Peyer's patch (tissue), 4 donors: ENCODE measurements at regions not wholly inside any gene's neighbourhood (a gene's known extent, or its start where the extent isn't known, plus 50 kb on each side); places are given as distances from the start of the nearest gene placed in this dataset.

Experiments used
- DNase-seq, 3 donors: peaks; one replicate each; pipeline ENCODE4 v3.0.0-alpha.2; 2017 to 2019
- H3K27ac ChIP-seq, 4 donors: fragments of 200-600 bp; sonication (generic); one replicate each; pipeline ENCODE4 v1.5.1; 2016 to 2019
- H3K27me3 ChIP-seq, 2 donors: fragments of 200-600 bp; sonication (generic); one replicate each; pipeline ENCODE4 v1.5.1; 2019
- H3K36me3 ChIP-seq, 3 donors: fragments of 200-600 bp; sonication (generic); one replicate each; pipeline ENCODE4 v1.5.1; 2016 to 2019
- H3K4me1 ChIP-seq, 4 donors: fragments of 200-600 bp; sonication (generic); one replicate each; pipeline ENCODE4 v1.5.1; 2016 to 2019
- H3K4me3 ChIP-seq, 4 donors: fragments of 200-600 bp; sonication (generic); 1 replicate in 3 of 4; 2 replicates in 1 of 4; pipeline ENCODE4 v1.5.1; 2016 to 2019; ENCODE audit warnings: mild to moderate bottlenecking in 1 of 4
- H3K9me3 ChIP-seq, 4 donors: fragments of 200-600 bp; sonication (generic); one replicate each; pipeline ENCODE4 v1.5.1; 2016 to 2019; ENCODE audit warnings: mild to moderate bottlenecking in 1 of 4
- POLR2A ChIP-seq, 2 donors: fragments of 450-650 bp; IDR thresholded peaks; one replicate each; pipeline ENCODE4 v1.5.1; 2017; ENCODE audit warnings: antibody characterized with exemption in 2 of 2, mild to moderate bottlenecking in 2 of 2, moderate library complexity in 2 of 2
- TF ChIP-seq, protein P1 (sequence below), 6 experiments: fragments of 450-650 bp in 4 of 6; fragments of 200-600 bp in 2 of 6; sonication (generic) in 1 of 6; IDR thresholded peaks; one replicate each; pipeline ENCODE4 v1.5.1; 2017 to 2019; ENCODE audit warnings: antibody characterized with exemption in 6 of 6, mild to moderate bottlenecking in 3 of 6, moderate library complexity in 1 of 6

DNA sequence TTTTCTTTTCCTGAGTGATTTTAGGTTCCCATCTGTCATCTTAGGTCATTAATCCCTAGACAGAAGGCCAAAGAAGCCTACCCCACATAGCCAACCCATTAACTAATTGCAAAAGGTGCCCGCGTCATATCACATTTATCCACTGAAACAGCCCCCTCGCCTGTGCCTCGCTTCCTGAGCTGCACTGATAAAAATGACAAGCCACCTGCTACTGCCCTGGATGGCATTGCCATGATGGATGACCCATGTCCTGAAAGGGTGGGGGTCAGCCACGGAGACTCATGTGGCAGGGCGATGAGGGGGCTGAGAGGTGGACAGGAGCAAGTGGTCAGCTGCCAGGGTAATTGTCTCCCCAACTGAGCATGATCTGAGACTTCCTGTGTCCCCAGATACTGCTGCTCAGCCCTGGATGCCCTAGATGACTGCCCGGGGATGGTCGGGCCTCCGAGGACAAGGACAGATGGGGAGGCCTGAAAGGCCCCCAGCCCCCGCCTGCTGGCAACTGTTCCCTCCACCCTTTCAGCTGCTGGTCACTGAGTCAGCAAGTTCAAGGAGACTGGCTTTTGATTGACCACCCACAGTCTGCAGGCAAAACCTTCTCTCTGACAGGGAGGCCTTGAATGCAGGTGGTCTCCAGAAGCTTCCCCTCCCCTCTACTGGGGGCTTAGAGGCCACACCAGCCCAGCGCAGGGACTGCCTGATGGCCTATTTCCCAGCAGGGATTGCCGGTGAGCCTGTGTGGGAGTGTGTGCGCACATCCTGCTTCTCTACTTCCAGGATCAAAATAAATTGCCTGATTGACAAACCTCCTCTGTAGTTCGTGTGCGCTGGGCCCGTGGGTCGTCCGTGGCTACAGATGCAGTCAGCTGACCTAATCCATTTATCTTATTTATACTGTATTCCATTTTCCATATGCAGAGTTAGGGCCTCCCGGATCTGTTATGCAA, 496.3 kb downstream of the BCOR start:
- Histone ChIP-seq H3K27me3 (no peaks in the 10 kb centered on the region), H3K4me3 (no peak overlapping the region), H3K36me3 (no peaks in the 10 kb centered on the region), H3K4me1 (no peaks in the 10 kb centered on the region), H3K9me3 (no peaks in the 10 kb centered on the region), H3K27ac (no peak overlapping the region)
- no peak for TF ChIP-seq POLR2A (IDR thresholded peaks at IDR 0.05)
- TF ChIP-seq, protein P1, sequence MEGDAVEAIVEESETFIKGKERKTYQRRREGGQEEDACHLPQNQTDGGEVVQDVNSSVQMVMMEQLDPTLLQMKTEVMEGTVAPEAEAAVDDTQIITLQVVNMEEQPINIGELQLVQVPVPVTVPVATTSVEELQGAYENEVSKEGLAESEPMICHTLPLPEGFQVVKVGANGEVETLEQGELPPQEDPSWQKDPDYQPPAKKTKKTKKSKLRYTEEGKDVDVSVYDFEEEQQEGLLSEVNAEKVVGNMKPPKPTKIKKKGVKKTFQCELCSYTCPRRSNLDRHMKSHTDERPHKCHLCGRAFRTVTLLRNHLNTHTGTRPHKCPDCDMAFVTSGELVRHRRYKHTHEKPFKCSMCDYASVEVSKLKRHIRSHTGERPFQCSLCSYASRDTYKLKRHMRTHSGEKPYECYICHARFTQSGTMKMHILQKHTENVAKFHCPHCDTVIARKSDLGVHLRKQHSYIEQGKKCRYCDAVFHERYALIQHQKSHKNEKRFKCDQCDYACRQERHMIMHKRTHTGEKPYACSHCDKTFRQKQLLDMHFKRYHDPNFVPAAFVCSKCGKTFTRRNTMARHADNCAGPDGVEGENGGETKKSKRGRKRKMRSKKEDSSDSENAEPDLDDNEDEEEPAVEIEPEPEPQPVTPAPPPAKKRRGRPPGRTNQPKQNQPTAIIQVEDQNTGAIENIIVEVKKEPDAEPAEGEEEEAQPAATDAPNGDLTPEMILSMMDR (IDR thresholded peaks at IDR 0.05): no peak
- no peak for DNase-seq

DNA sequence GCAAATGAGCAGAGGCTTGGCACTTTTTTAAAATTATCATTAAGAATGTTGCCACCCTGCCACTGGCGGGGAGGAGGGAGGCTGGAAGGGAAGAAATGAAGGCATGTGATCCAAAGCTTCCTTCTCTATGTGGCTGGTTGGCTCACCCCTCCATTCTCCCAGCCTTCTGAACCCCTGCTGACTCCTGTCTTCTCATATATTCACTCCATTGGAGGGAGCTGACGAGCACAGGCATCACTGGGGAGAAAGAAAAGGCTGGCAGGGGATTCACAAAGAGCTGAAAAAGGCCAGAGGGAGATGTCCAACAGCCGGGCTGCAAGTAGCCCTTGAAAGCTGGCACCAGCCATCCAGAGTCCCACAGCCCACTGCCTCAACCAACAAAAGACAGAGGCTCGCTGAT, 495.6 kb downstream of the BCOR start:
- no peak overlapping the region for H3K4me3 ChIP-seq
- H3K27me3 ChIP-seq: no peaks in the 10 kb centered on the region
- H3K9me3 ChIP-seq: no peaks in the 10 kb centered on the region
- H3K4me1 ChIP-seq: no peaks in the 10 kb centered on the region
- TF ChIP-seq, protein P1 (IDR thresholded peaks at IDR 0.05): no peak
- TF ChIP-seq POLR2A (IDR thresholded peaks at IDR 0.05): no peak
- H3K27ac ChIP-seq: no peak overlapping the region
- no peaks in the 10 kb centered on the region for H3K36me3 ChIP-seq
- no peak for DNase-seq

DNA sequence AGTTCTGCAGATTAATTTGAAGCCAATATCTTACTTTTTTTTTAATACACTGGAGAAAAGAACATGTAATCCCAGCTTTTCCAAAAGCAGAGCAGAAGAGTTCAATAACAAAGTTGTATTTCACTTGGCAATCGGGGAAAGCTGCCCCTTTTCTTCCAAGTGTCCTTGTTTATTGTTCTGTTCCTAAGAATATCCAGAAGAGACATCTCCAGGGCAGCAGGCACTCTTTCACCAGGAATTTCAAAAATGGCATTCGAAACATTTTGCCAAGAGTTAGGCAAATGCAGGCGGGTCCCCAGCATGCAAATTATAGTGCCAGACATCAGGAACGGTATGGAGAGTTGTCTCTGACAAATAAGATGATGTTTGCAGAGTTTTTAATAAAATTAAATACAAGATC, 494.5 kb downstream of the BCOR start:
- Histone ChIP-seq H3K4me1 (no peaks in the 10 kb centered on the region), H3K36me3 (no peaks in the 10 kb centered on the region), H3K4me3 (no peak overlapping the region), H3K9me3 (no peaks in the 10 kb centered on the region), H3K27ac (no peak overlapping the region), H3K27me3 (no peaks in the 10 kb centered on the region)
- DNase-seq: no peak
- TF ChIP-seq POLR2A (IDR thresholded peaks at IDR 0.05): no peak
- TF ChIP-seq, protein P1 (IDR thresholded peaks at IDR 0.05): no peak

DNA sequence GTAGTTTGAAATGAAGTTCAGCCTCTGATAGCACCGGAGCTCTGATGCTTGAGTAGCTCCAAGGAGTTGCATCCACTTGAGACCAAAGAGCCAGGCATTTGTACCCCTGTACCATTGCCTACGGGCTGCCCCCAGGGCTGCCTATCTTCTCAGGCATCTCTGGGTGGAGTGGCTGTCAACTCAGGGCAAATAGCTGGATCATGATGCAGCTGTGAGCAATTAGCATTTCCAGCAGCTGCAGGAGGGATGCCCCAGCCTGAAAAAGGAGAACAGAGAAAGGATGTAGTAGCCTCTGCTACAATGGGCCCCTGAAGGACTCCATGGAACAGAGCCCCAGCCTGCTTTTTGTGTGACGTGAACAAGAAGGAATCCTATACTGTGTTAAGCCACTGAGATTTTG, 492.6 kb downstream of the BCOR start:
- Histone ChIP-seq H3K4me1 (no peaks in the 10 kb centered on the region), H3K36me3 (no peaks in the 10 kb centered on the region), H3K27ac (no peak overlapping the region), H3K4me3 (no peak overlapping the region), H3K9me3 (no peaks in the 10 kb centered on the region), H3K27me3 (no peaks in the 10 kb centered on the region)
- DNase-seq: no peak
- TF ChIP-seq, protein P1 (IDR thresholded peaks at IDR 0.05): no peak
- no peak for TF ChIP-seq POLR2A (IDR thresholded peaks at IDR 0.05)

DNA sequence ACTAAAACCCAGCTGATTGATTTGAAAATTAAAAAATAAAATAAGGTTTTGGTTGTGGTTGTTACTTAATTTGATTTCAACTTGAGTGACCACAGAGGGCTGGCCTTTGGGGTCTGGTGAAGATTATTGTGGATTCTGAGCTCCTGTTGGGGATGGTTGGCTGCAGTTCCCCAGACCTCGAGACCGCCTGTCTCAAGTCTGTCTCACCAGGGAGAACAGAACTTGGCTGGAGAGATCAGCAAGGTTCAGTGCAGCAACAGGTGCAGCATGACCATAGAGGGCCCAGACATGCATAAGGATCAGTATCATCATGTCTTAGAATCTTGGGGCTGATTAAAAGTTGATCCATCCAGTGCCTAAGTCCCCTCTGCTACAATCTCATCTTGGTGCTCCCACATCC, 491.9 kb downstream of the BCOR start:
- DNase-seq: no peak
- no peak overlapping the region for H3K27ac ChIP-seq
- H3K27me3 ChIP-seq: no peaks in the 10 kb centered on the region
- TF ChIP-seq POLR2A (IDR thresholded peaks at IDR 0.05): no peak
- TF ChIP-seq, protein P1 (IDR thresholded peaks at IDR 0.05): no peak
- H3K36me3 ChIP-seq: no peaks in the 10 kb centered on the region
- no peaks in the 10 kb centered on the region for H3K9me3 ChIP-seq
- no peaks in the 10 kb centered on the region for H3K4me1 ChIP-seq
- no peak overlapping the region for H3K4me3 ChIP-seq
